Mesothelial cell of epicardium (in vitro differentiated cells): ENCODE measurements at regions not wholly inside any gene's neighbourhood (a gene's known extent, or its start where the extent isn't known, plus 50 kb on each side); places are given as distances from the start of the nearest gene placed in this dataset.

Experiments
- DNase-seq, 2 experiments: peaks; one replicate each; pipeline ENCODE4 v3.0.0; 2021; ENCODE audit warnings: low spot score in 2 of 2; ENCODE audit not compliant: unreplicated experiment in 2 of 2
- H3K27ac Mint-ChIP-seq: 2 replicates; pipeline ENCODE4 v1.8.0; 2021; ENCODE audit warnings: mixed read lengths
- H3K27me3 Mint-ChIP-seq: 2 replicates; pipeline ENCODE4 v1.8.0; 2021; ENCODE audit warnings: low read depth, mixed read lengths
- H3K36me3 Mint-ChIP-seq: 2 replicates; pipeline ENCODE4 v1.8.0; 2021; ENCODE audit warnings: mixed read lengths
- H3K4me1 Mint-ChIP-seq: 2 replicates; pipeline ENCODE4 v1.8.0; 2021; ENCODE audit warnings: mixed read lengths
- H3K4me3 Mint-ChIP-seq: 2 replicates; pipeline ENCODE4 v1.8.0; 2021; ENCODE audit warnings: mild to moderate bottlenecking, moderate library complexity, mixed read lengths
- H3K9me3 Mint-ChIP-seq: 2 replicates; pipeline ENCODE4 v1.8.0; 2021; ENCODE audit warnings: mixed read lengths
- TF ChIP-seq, protein P1 (sequence below): fragments of 200-600 bp; sonication (generic); IDR thresholded peaks from one replicate; pipeline ENCODE4 v1.5.0; 2021; ENCODE audit warnings: antibody characterized with exemption; ENCODE audit not compliant: unreplicated experiment

DNA sequence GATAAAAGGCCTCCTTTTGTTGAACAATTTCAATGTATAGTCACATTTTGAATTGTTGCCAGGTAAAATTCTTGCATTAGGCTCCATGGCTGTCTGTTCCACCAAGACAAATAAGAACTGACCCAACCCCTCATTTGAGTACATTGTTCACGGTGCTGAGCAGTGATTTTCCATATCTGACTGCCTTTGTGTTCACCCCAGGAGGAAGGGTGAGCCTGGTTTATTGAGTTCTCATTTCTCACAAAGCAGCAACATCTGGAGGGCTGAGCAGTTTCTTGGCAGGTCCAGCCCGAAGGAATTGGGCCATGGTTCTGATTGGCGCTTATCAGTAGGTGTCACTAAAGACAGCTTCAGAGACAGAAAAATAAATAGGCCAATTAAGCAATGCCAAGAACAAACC lies 149.1 kb downstream of the BMP4 start:
- H3K4me3 Mint-ChIP-seq: no peak overlapping the region
- no peaks in the 10 kb centered on the region for H3K27me3 Mint-ChIP-seq
- H3K9me3 Mint-ChIP-seq: peaks cover 22% of the 10 kb centered on the region
- H3K4me1 Mint-ChIP-seq: peaks cover 6% of the 10 kb centered on the region
- H3K36me3 Mint-ChIP-seq: no peaks in the 10 kb centered on the region
- DNase-seq: no peak
- TF ChIP-seq, protein P1, sequence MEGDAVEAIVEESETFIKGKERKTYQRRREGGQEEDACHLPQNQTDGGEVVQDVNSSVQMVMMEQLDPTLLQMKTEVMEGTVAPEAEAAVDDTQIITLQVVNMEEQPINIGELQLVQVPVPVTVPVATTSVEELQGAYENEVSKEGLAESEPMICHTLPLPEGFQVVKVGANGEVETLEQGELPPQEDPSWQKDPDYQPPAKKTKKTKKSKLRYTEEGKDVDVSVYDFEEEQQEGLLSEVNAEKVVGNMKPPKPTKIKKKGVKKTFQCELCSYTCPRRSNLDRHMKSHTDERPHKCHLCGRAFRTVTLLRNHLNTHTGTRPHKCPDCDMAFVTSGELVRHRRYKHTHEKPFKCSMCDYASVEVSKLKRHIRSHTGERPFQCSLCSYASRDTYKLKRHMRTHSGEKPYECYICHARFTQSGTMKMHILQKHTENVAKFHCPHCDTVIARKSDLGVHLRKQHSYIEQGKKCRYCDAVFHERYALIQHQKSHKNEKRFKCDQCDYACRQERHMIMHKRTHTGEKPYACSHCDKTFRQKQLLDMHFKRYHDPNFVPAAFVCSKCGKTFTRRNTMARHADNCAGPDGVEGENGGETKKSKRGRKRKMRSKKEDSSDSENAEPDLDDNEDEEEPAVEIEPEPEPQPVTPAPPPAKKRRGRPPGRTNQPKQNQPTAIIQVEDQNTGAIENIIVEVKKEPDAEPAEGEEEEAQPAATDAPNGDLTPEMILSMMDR: no peak
- no peak overlapping the region for H3K27ac Mint-ChIP-seq

DNA sequence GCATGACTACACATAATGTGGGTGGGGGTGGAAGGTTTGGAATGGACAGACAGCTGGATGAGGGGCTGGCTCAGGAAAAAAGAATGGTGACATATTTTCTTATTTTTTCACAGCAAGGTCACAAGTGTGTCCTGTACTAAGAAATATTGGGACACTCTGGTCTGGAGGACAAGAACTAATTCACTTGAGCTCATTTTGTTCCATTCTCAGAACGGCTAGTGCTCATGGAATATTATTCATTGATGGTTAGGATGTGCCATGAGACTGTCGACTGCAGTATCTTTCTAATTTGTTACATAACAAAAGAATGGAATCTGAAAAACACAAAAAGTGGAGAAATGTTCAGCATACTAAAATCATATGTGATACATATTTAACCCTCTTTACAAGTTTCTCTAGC lies 149.5 kb downstream of the BMP4 start:
- H3K27me3 Mint-ChIP-seq: no peaks in the 10 kb centered on the region
- no peaks in the 10 kb centered on the region for H3K36me3 Mint-ChIP-seq
- peak overlapping the region; percentile 5 for H3K27ac Mint-ChIP-seq
- DNase-seq: no peak
- H3K9me3 Mint-ChIP-seq: peaks cover 26% of the 10 kb centered on the region
- H3K4me1 Mint-ChIP-seq: peaks cover 6% of the 10 kb centered on the region
- no peak overlapping the region for H3K4me3 Mint-ChIP-seq
- TF ChIP-seq, protein P1: no peak

DNA sequence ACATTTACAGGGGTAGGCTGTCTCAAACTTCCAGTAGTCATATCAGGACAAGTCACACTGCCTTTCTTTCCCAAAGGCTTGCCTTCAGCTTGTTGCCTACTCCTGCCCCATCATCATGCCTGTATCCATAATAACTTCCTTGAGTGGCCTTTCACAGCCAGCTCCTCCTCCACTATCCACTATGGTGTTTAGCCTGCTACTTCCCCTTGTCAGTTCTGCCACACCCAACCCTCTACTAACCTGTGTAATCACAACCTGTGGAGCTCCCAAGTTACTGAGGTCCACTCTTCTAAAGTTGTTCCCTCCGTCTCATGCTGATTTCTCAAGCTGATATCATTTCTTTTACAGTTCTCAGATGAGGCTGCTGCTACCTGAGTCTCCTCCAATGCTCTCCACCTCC lies 159.9 kb downstream of the BMP4 start:
- H3K4me1 Mint-ChIP-seq: peaks cover 4% of the 10 kb centered on the region
- TF ChIP-seq, protein P1: no peak
- no peaks in the 10 kb centered on the region for H3K27me3 Mint-ChIP-seq
- no peak for DNase-seq
- H3K9me3 Mint-ChIP-seq: peaks cover 13% of the 10 kb centered on the region
- no peak overlapping the region for H3K27ac Mint-ChIP-seq
- no peaks in the 10 kb centered on the region for H3K36me3 Mint-ChIP-seq
- H3K4me3 Mint-ChIP-seq: no peak overlapping the region

DNA sequence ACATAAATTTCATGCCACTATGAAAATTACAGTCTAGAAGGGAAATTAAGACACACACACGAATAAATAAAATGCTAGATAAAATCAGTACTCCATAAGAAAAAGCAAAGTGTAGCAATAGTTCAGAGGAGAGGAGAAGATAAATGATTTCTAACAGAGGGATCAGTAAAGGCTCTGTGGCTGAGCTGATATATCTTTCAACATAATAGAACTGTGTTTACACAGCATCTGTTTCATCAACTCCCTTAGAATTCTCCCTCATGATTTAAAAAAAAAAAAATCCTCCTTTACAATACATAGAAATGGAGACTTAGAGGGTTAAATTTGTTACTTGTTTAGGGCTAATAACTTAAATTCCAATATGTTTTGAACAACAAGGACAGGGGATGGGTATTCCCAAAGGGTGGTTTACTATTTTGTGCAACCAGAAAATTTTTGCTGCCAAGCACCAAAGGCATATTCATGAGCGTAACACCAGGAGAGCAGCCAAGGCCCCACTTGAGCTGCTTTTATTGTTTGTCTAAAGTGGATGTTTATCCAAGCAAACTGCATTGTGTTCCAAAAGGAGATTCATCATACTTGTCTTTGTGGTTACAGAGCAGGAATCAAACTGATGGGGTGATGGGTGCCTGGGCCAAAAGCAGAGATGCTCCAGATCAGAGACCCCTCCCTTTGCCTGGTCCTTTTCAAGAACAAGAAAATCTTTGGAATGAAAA lies 162.7 kb downstream of the BMP4 start:
- Mint-ChIP-seq H3K4me1 (peaks cover 16% of the 10 kb centered on the region), H3K27ac (no peak overlapping the region), H3K4me3 (no peak overlapping the region), H3K36me3 (no peaks in the 10 kb centered on the region), H3K27me3 (no peaks in the 10 kb centered on the region), H3K9me3 (no peaks in the 10 kb centered on the region)
- no peak for DNase-seq
- TF ChIP-seq, protein P1: no peak

DNA sequence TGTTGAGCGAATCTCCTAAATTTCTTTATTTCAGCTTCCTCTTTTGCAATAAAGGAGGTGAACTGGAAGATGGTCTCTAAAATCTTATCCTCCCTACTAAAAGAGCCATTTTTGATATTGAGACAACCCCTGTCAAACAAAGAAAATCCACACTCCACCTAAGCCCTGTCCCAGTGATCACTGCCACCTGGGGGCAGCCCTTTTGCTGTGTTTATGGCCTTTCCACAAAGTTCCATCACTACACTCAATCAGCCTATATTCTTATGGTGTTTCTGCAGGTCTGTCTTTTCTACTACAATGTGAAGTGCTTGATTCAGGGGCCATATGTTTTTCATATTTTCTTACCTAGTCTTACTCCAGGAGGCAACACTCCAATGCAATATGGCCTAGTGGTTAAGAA lies 163.7 kb downstream of the BMP4 start:
- DNase-seq: no peak
- Mint-ChIP-seq H3K4me1 (peaks cover 16% of the 10 kb centered on the region), H3K4me3 (no peak overlapping the region), H3K9me3 (no peaks in the 10 kb centered on the region), H3K27ac (no peak overlapping the region), H3K27me3 (no peaks in the 10 kb centered on the region), H3K36me3 (no peaks in the 10 kb centered on the region)
- TF ChIP-seq, protein P1: no peak
